ENCODE measurements at regions not wholly inside any gene's neighbourhood (a gene's known extent, or its start where the extent isn't known, plus 50 kb on each side); places are given as distances from the start of the nearest gene placed in this dataset.

DNA sequence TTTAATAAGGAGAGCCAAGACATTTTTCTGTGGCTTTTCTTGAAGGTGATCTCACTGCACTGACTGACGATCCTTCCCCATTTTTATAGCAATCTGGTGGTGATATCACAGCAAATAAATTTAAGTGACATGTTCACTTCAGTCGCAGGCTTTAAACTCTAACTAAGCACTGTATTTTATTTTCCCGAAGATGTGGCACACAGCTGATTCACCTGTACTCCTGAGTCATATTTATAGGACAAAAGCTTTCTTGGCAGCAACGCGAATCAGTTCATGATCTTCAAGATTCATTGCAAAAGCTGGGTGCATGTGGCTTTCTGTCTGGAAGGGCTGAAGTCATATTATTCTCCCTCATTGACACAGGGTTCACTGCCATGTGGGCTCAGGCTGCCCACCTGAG is 79.8 kb upstream of the TUNAR start:
- Histone ChIP-seq H3K18ac (ENCODE audit: extremely low read depth, low read length) (no peak overlapping the region), H2BK5ac (ENCODE audit: low read depth, low read length) (no peak overlapping the region), H3K36me3 (ENCODE audit: control insufficient read depth in 2 of 4, insufficient read depth in 4 of 4, low read length in 3 of 4) (no peaks in the 10 kb centered on the region), H3K27me3 (replicated peaks in 1 of 4; ENCODE audit: control insufficient read depth in 3 of 4, extremely low read depth in 1 of 4, insufficient read depth in 3 of 4, low read length in 3 of 4) (no peaks in the 10 kb centered on the region), H4K8ac (ENCODE audit: extremely low read depth, insufficient read depth, low read length) (no peak overlapping the region), H3K9ac (replicated peaks in 1 of 4; ENCODE audit: extremely low read depth in 1 of 4, low read depth in 3 of 4, low read length in 3 of 4) (no peak overlapping the region), H4K20me1 (replicated peaks in 1 of 2; ENCODE audit: control insufficient read depth in 1 of 2, insufficient read depth in 2 of 2, low read length in 2 of 2) (no peaks in the 10 kb centered on the region), H2AK5ac (ENCODE audit: low read depth, low read length) (no peak overlapping the region), H4K5ac (ENCODE audit: insufficient read length, low read depth, low read length) (no peak overlapping the region), H2BK12ac (ENCODE audit: low read depth, low read length) (no peak overlapping the region), H3K23me2 (ENCODE audit: low read depth, low read length) (no peaks in the 10 kb centered on the region; the same call in 1 of the 2 replicates), H2BK20ac (ENCODE audit: low read length) (no peak overlapping the region), H3K9me3 (ENCODE audit: insufficient read depth in 2 of 2, low read depth in 1 of 2, low read length in 1 of 2) (no peaks in the 10 kb centered on the region), H2AFZ (ENCODE audit: low read length) (no peak overlapping the region), H3K4ac (replicated peaks; ENCODE audit: insufficient read length, low read depth, low read length) (no peak overlapping the region), H3K79me2 (ENCODE audit: control insufficient read depth in 1 of 2, insufficient read depth in 2 of 2, low read length in 2 of 2) (no peaks in the 10 kb centered on the region), H3K4me1 (replicated peaks in 1 of 4; ENCODE audit: control insufficient read depth in 3 of 4, insufficient read depth in 4 of 4, low read length in 3 of 4) (peaks cover 0 to 4% (median 0%) of the 10 kb centered on the region in 4 experiments; a peak in 2 of 7 replicates), H3K23ac (ENCODE audit: insufficient read length) (no peak overlapping the region), H2BK120ac (replicated peaks; ENCODE audit: low read depth, low read length) (no peak overlapping the region), H4K91ac (replicated peaks; ENCODE audit: insufficient read length, low read length) (no peak overlapping the region), H3K27ac (ENCODE audit: low read depth, low read length) (no peak overlapping the region), H3K4me2 (ENCODE audit: insufficient read depth in 1 of 2, low read depth in 2 of 2, low read length in 2 of 2) (no peak overlapping the region), H3K56ac (replicated peaks; ENCODE audit: insufficient read length, low read depth, low read length) (no peak overlapping the region), H2BK15ac (ENCODE audit: low read length) (no peak overlapping the region), H3K79me1 (ENCODE audit: low read depth, low read length) (no peaks in the 10 kb centered on the region), H3K14ac (ENCODE audit: insufficient read length) (no peak overlapping the region), H3K4me3 (ENCODE audit: extremely low read depth in 1 of 4, insufficient read depth in 2 of 4, low read depth in 3 of 4, low read length in 4 of 4) (no peak overlapping the region)
- ChIA-PET POLR2A (ENCODE audit: partially characterized antibody) (interaction anchor here (1.0 kb wide), 1 partner anchor 199 kb away, joined by 3 read pairs; no protein-coding TSS in a partner anchor), CTCF (ENCODE audit: partially characterized antibody) (interaction anchor here (0.7 to 2.6 kb wide), 4 partner anchors 22 to 187 kb away, joined by 3 to 10 read pairs (median 4); no protein-coding TSS in a partner anchor)
- DNase-seq (ENCODE audit: low read depth in 1 of 2, low spot score in 2 of 2) (no peak), FAIRE-seq (no peak)
- WGBS, 2 experiments (ENCODE audit: extremely low coverage in 1 of 2, insufficient coverage in 1 of 2, insufficient read length in 1 of 2, insufficient replicate concordance in 2 of 2, low coverage in 1 of 2, low lambda C conversion rate in 2 of 2, missing lambda C conversion rate in 1 of 2), result 85% methylated on average over 5 of the region's 5 CpGs; no CpG with 5 or more reads in 1 of the 2 experiments
- TF ChIP-seq, protein P1, sequence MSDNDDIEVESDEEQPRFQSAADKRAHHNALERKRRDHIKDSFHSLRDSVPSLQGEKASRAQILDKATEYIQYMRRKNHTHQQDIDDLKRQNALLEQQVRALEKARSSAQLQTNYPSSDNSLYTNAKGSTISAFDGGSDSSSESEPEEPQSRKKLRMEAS (IDR thresholded peaks at IDR 0.05), result no peak
- TF ChIP-seq BCL11A (IDR thresholded peaks at IDR 0.05; ENCODE audit: low read depth in 2 of 2, low read length in 2 of 2), result no peak
- TF ChIP-seq SIX5 (IDR thresholded peaks at IDR 0.05; ENCODE audit: low read depth, low read length), result no peak
- no peak for TF ChIP-seq TAF1 (IDR thresholded peaks at IDR 0.05; ENCODE audit: low read depth, low read length)
- no peak for TF ChIP-seq EZH2 (IDR thresholded peaks at IDR 0.05; ENCODE audit: low read depth, low read length, severe bottlenecking)
- no peak for TF ChIP-seq PHF8 (conservative IDR thresholded peaks at IDR 0.05; ENCODE audit: low read depth, low read length)
- no peak for TF ChIP-seq SP4 (IDR thresholded peaks at IDR 0.05; ENCODE audit: low read length)
- TF ChIP-seq RBBP5 (IDR thresholded peaks at IDR 0.05; ENCODE audit: borderline replicate concordance, low read depth, low read length), result no peak
- TF ChIP-seq ZNF274 (IDR thresholded peaks at IDR 0.05; ENCODE audit: borderline replicate concordance, extremely low read depth, low read length), result no peak
- TF ChIP-seq CREB1 (IDR thresholded peaks at IDR 0.05), result no peak
- TF ChIP-seq, protein P2, sequence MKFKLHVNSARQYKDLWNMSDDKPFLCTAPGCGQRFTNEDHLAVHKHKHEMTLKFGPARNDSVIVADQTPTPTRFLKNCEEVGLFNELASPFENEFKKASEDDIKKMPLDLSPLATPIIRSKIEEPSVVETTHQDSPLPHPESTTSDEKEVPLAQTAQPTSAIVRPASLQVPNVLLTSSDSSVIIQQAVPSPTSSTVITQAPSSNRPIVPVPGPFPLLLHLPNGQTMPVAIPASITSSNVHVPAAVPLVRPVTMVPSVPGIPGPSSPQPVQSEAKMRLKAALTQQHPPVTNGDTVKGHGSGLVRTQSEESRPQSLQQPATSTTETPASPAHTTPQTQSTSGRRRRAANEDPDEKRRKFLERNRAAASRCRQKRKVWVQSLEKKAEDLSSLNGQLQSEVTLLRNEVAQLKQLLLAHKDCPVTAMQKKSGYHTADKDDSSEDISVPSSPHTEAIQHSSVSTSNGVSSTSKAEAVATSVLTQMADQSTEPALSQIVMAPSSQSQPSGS (IDR thresholded peaks at IDR 0.05; ENCODE audit: low read length), result no peak
- TF ChIP-seq SIN3A (conservative IDR thresholded peaks at IDR 0.05 in 1 of 2, IDR thresholded peaks at IDR 0.05 in 1 of 2; ENCODE audit: low read depth in 1 of 2, low read length in 2 of 2), result no peak
- no peak for TF ChIP-seq SUZ12 (IDR thresholded peaks at IDR 0.05; ENCODE audit: low read length)

All from H1 (cell line).